Right renal cortex interstitium (tissue), 3 donors: ENCODE measurements at regions not wholly inside any gene's neighbourhood (a gene's known extent, or its start where the extent isn't known, plus 50 kb on each side); places are given as distances from the start of the nearest gene placed in this dataset.

Experiments
- DNase-seq, 3 donors: peaks; one replicate each; pipeline ENCODE4 v3.0.0-alpha.2; 2013; ENCODE audit warnings: low read depth in 3 of 3, low spot score in 2 of 3

GRCh38 chrX:69282893-69283690 lies 117.8 kb upstream of the PJA1 start:
- DNase-seq, result no peak

- DNase-seq, result no peak
Observed at GRCh38 chrX:69280933-69281332, 115.7 kb upstream of the PJA1 start.

GRCh38 chrX:69279234-69279633 lies 114.0 kb upstream of the PJA1 start:
- DNase-seq, result no peak

- no peak for DNase-seq
Observed at GRCh38 chrX:69278031-69278687, 112.9 kb upstream of the PJA1 start.

GRCh38 chrX:69277369-69277990 lies 112.2 kb upstream of the PJA1 start:
- DNase-seq, result no peak

- DNase-seq, result no peak
Observed at GRCh38 chrX:69268611-69269010, 103.4 kb upstream of the PJA1 start.

- no peak for DNase-seq
Observed at GRCh38 chrX:69264158-69264581, 98.9 kb upstream of the PJA1 start.

- DNase-seq, result no peak
Observed at GRCh38 chrX:69263251-69263820, 98.1 kb upstream of the PJA1 start.

GRCh38 chrX:69262036-69262936 lies 97.0 kb upstream of the PJA1 start:
- no peak for DNase-seq

GRCh38 chrX:69260169-69260568 lies 94.9 kb upstream of the PJA1 start:
- no peak for DNase-seq

- DNase-seq, result no peak
Observed at GRCh38 chrX:69258893-69259292, 93.6 kb upstream of the PJA1 start.

GRCh38 chrX:69257499-69258127 lies 92.4 kb upstream of the PJA1 start:
- no peak for DNase-seq

- no peak for DNase-seq
Observed at GRCh38 chrX:69256291-69256565, 91.0 kb upstream of the PJA1 start.

GRCh38 chrX:69255441-69256290 lies 90.4 kb upstream of the PJA1 start:
- no peak for DNase-seq

GRCh38 chrX:69253821-69254220 lies 88.6 kb upstream of the PJA1 start:
- no peak for DNase-seq

- no peak for DNase-seq
Observed at GRCh38 chrX:69243276-69243675, 78.0 kb upstream of the PJA1 start.

GRCh38 chrX:69238887-69239231 lies 73.6 kb upstream of the PJA1 start:
- DNase-seq, result no peak

- DNase-seq, result no peak
Observed at GRCh38 chrX:69238114-69238886, 73.0 kb upstream of the PJA1 start.

GRCh38 chrX:69237236-69237635 lies 72.0 kb upstream of the PJA1 start:
- DNase-seq, result no peak
